ENCODE measurements at regions not wholly inside any gene's neighbourhood (a gene's known extent, or its start where the extent isn't known, plus 50 kb on each side); places are given as distances from the start of the nearest gene placed in this dataset.

- TF ChIP-seq CTCF (IDR thresholded peaks at IDR 0.05) (no peak), POLR2A (IDR thresholded peaks at IDR 0.05) (no peak), EP300 (IDR thresholded peaks at IDR 0.05) (no peak)
Measured at GRCh38 chr11:98621767-98622166, 399.0 kb upstream of the CNTN5 start.
